OCI-LY7 (cell line): ENCODE measurements at regions not wholly inside any gene's neighbourhood (a gene's known extent, or its start where the extent isn't known, plus 50 kb on each side); places are given as distances from the start of the nearest gene placed in this dataset.

ENCODE experiments used
- BruUV-seq: library from RNA; stranded (reverse); fragments of 400-500 nt; replicated peaks from 2 replicates; lab custom pipeline; 2021; lab: Mats Ljungman, UMichigan
- CTCF ChIA-PET: fragments of 300-600 bp; sonication (Branson Sonifier 250); formaldehyde crosslinking; loops from one replicate; lab custom pipeline; 2022; ENCODE audit warnings: antibody characterized with exemption; ENCODE audit not compliant: unreplicated experiment; lab: Charles Lee
- POLR2A ChIA-PET: fragments of 300-600 bp; sonication (Branson Sonifier 250); formaldehyde crosslinking; loops from one replicate; lab custom pipeline; 2022; ENCODE audit warnings: antibody characterized with exemption; lab: Charles Lee
- DNase-seq: peaks from one replicate; pipeline ENCODE4 v3.0.0-alpha.2; 2015; ENCODE audit warnings: low spot score
- H2AFZ ChIP-seq: fragments of 200-600 bp; sonication (generic), shearing (Covaris generic); 2 replicates; pipeline ENCODE4 v1.6.1; 2014; ENCODE audit warnings: mild to moderate bottlenecking, antibody characterized with exemption, low read length, moderate library complexity
- H3K27ac ChIP-seq: fragments of 200-600 bp; sonication (generic); 2 replicates; pipeline ENCODE4 v1.5.1; 2014; ENCODE audit warnings: mixed run types, low read depth, mild to moderate bottlenecking, moderate library complexity, low read length, inconsistent platforms; ENCODE audit not compliant: poor library complexity, severe bottlenecking
- H3K36me3 ChIP-seq: fragments of 200-600 bp; sonication (generic); 2 replicates; pipeline ENCODE4 v1.6.1; 2014; ENCODE audit warnings: mild to moderate bottlenecking, antibody characterized with exemption, low read length, moderate library complexity, mixed read lengths; ENCODE audit not compliant: insufficient read depth
- H3K4me1 ChIP-seq: fragments of 200-600 bp; sonication (generic); 2 replicates; pipeline ENCODE4 v1.5.1; 2014; ENCODE audit warnings: mild to moderate bottlenecking, low read length; ENCODE audit not compliant: insufficient read depth, poor library complexity, severe bottlenecking
- H3K4me2 ChIP-seq: fragments of 200-600 bp; sonication (generic); 2 replicates; pipeline ENCODE4 v1.6.1; 2014; ENCODE audit warnings: mild to moderate bottlenecking, low read length
- H3K4me3 ChIP-seq: fragments of 200-600 bp; sonication (generic); 2 replicates; pipeline ENCODE4 v1.5.1; 2014; ENCODE audit warnings: mild to moderate bottlenecking, low read depth, low read length; ENCODE audit not compliant: poor library complexity, severe bottlenecking
- H3K79me2 ChIP-seq: fragments of 200-600 bp; sonication (generic); 2 replicates; pipeline ENCODE4 v1.6.1; 2016; ENCODE audit warnings: low read depth, mild to moderate bottlenecking, low read length, moderate library complexity, mixed read lengths; ENCODE audit not compliant: insufficient read depth
- H3K9me2 ChIP-seq: fragments of 200-600 bp; sonication (generic); 2 replicates; pipeline ENCODE4 v1.6.1; 2016; ENCODE audit warnings: mild to moderate bottlenecking, low read length, mixed read lengths; ENCODE audit not compliant: insufficient read depth
- H3K9me3 ChIP-seq: fragments of 200-600 bp; sonication (generic); 2 replicates; pipeline ENCODE4 v1.6.1; 2014; ENCODE audit warnings: mild to moderate bottlenecking, mixed run types, low read length, mixed read lengths
- H4K20me1 ChIP-seq: fragments of 200-600 bp; sonication (generic); 2 replicates; pipeline ENCODE4 v1.6.1; 2014; ENCODE audit warnings: mild to moderate bottlenecking, antibody characterized with exemption, low read length, moderate library complexity, mixed read lengths; ENCODE audit not compliant: insufficient read depth
- EZH2phosphoT487 ChIP-seq: fragments of 200-600 bp; sonication (generic); IDR thresholded peaks from 2 replicates; pipeline ENCODE4 v1.6.1; 2018; ENCODE audit warnings: low read depth, borderline replicate concordance, mild to moderate bottlenecking, mixed run types, antibody characterized with exemption, low read length, moderate library complexity, mixed read lengths
- intact Hi-C: fragments of 100-400 bp; cut with micrococcal nuclease; formaldehyde crosslinking; loops from one replicate; pipeline ENCODE4 v1.10.0; 2022; ENCODE audit not compliant: unreplicated experiment
- TF ChIP-seq, protein P1 (sequence below): fragments of 200-600 bp; sonication (generic); conservative IDR thresholded peaks from 2 replicates; pipeline ENCODE4 v1.5.1; 2014; ENCODE audit warnings: mild to moderate bottlenecking, antibody characterized with exemption, low read length, moderate library complexity, mixed read lengths

GRCh38 chrX:117325706-117326105 lies 790.9 kb downstream of the KLHL13 start:
- no peak for DNase-seq
- ChIA-PET CTCF (no interaction called here), POLR2A (no interaction called here)
- no peaks in the 10 kb centered on the region for H3K9me2 ChIP-seq
- H3K9me3 ChIP-seq, result no peaks in the 10 kb centered on the region
- intact Hi-C loops, result no loop called here
- no peak overlapping the region for H2AFZ ChIP-seq
- H4K20me1 ChIP-seq, result no peaks in the 10 kb centered on the region
- H3K27ac ChIP-seq, result no peak overlapping the region
- no peak overlapping the region for H3K4me2 ChIP-seq
- no peak overlapping the region for H3K4me3 ChIP-seq
- H3K4me1 ChIP-seq, result no peaks in the 10 kb centered on the region
- no peaks in the 10 kb centered on the region for H3K36me3 ChIP-seq
- no TSS peak for BruUV-seq
- TF ChIP-seq, protein P1, sequence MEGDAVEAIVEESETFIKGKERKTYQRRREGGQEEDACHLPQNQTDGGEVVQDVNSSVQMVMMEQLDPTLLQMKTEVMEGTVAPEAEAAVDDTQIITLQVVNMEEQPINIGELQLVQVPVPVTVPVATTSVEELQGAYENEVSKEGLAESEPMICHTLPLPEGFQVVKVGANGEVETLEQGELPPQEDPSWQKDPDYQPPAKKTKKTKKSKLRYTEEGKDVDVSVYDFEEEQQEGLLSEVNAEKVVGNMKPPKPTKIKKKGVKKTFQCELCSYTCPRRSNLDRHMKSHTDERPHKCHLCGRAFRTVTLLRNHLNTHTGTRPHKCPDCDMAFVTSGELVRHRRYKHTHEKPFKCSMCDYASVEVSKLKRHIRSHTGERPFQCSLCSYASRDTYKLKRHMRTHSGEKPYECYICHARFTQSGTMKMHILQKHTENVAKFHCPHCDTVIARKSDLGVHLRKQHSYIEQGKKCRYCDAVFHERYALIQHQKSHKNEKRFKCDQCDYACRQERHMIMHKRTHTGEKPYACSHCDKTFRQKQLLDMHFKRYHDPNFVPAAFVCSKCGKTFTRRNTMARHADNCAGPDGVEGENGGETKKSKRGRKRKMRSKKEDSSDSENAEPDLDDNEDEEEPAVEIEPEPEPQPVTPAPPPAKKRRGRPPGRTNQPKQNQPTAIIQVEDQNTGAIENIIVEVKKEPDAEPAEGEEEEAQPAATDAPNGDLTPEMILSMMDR, result no peak
- no peak for TF ChIP-seq EZH2phosphoT487
- H3K79me2 ChIP-seq, result no peaks in the 10 kb centered on the region

DNA sequence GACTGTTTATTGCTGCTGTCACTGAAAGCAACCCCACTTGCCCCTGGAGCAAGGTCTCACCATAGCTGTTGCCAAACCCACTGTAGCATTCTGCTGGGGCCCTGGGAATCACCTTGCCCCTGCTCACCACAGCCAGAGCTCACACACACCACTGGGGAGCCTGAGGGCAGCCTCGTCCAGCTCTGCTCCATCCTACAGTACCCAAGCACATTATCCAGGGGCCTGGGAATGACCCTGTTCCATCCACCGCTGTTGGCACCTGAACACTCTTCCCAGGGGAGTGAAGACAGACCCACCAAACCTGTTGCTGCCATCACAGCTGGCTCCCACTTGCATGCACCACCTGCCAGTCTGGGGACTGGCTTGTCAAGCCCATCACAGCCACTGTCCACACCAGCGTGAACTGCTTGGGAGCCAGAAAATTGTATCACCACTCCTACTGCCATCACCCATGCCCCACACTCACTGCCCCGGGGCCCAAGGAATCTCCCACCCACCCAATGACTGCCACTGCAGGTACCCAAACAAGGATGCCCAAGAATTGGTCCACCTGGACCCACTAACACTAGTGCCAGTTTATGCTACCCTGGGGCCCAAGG lies 811.3 kb downstream of the KLHL13 start:
- H3K27ac ChIP-seq, result no peak overlapping the region
- no peaks in the 10 kb centered on the region for H4K20me1 ChIP-seq
- H3K9me2 ChIP-seq, result no peaks in the 10 kb centered on the region
- TF ChIP-seq, protein P1, result no peak
- CTCF ChIA-PET, result no interaction called here
- H2AFZ ChIP-seq, result no peak overlapping the region
- H3K36me3 ChIP-seq, result no peaks in the 10 kb centered on the region
- DNase-seq, result no peak
- H3K4me2 ChIP-seq, result no peak overlapping the region
- H3K79me2 ChIP-seq, result no peaks in the 10 kb centered on the region
- no peak overlapping the region for H3K4me3 ChIP-seq
- H3K4me1 ChIP-seq, result no peaks in the 10 kb centered on the region
- H3K9me3 ChIP-seq, result no peaks in the 10 kb centered on the region
- intact Hi-C loops, result no loop called here
- POLR2A ChIA-PET, result no interaction called here
- no TSS peak for BruUV-seq

DNA sequence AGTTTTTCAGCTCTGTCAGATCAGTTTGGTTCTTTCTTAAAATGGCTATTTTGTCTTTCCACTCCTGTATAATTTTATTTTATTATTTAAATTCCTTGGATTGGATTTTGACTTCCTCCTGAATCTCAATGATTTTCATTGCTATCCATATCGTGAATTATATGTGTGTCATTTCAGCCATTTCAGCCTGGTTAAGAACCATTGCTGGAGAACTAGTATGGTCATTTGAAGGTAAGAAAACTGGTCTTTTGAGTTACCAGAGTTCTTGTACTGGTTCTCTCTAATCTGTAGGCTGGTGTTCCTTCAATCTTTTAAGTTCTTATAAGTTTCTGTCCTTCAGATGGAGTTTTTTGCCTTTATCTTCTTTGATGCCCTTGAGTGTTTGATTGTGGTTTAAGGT lies 815.5 kb downstream of the KLHL13 start:
- Histone ChIP-seq H3K27ac (no peak overlapping the region), H3K4me2 (no peak overlapping the region), H3K36me3 (no peaks in the 10 kb centered on the region), H3K9me2 (no peaks in the 10 kb centered on the region), H3K4me3 (no peak overlapping the region), H3K9me3 (no peaks in the 10 kb centered on the region), H4K20me1 (no peaks in the 10 kb centered on the region), H3K4me1 (no peaks in the 10 kb centered on the region), H3K79me2 (no peaks in the 10 kb centered on the region), H2AFZ (no peak overlapping the region)
- no peak for TF ChIP-seq EZH2phosphoT487
- TF ChIP-seq, protein P1, result no peak
- CTCF ChIA-PET, result no interaction called here
- no peak for DNase-seq
- POLR2A ChIA-PET, result no interaction called here
- BruUV-seq, result no TSS peak
- intact Hi-C loops, result no loop called here
